Breast epithelium (tissue), 4 donors: ENCODE measurements at regions not wholly inside any gene's neighbourhood (a gene's known extent, or its start where the extent isn't known, plus 50 kb on each side); places are given as distances from the start of the nearest gene placed in this dataset.

ENCODE experiments used
- DNase-seq, 2 donors: peaks; one replicate each; pipeline ENCODE4 v3.0.0-alpha.2; 2019; ENCODE audit warnings: low spot score in 2 of 2
- H3K27ac ChIP-seq, 2 donors: fragments of 200-600 bp; sonication (generic) in 1 of 2; one replicate each; pipeline ENCODE4 v1.5.1; 2016 to 2019; ENCODE audit warnings: mild to moderate bottlenecking in 1 of 2
- H3K27me3 ChIP-seq, 2 donors: fragments of 200-600 bp; sonication (generic) in 1 of 2; one replicate each; pipeline versions ENCODE4 v1.5.1 to v1.6.0; 2017 to 2019; ENCODE audit warnings: control low read depth in 1 of 2, mild to moderate bottlenecking in 1 of 2
- H3K36me3 ChIP-seq: fragments of 200-600 bp; one replicate; pipeline ENCODE4 v1.5.1; 2019
- H3K4me1 ChIP-seq, 2 donors: fragments of 200-600 bp; sonication (generic); one replicate each; pipeline ENCODE4 v1.5.1; 2016 to 2019; ENCODE audit warnings: control low read depth in 1 of 2
- H3K4me3 ChIP-seq, 3 donors: fragments of 200-600 bp; sonication (generic); 1 replicate in 2 of 3; 2 replicates in 1 of 3; pipeline ENCODE4 v1.5.1; 2016 to 2019; ENCODE audit warnings: mild to moderate bottlenecking in 3 of 3, moderate library complexity in 2 of 3
- H3K9me3 ChIP-seq, 2 donors: fragments of 200-600 bp; sonication (generic) in 1 of 2; one replicate each; pipeline ENCODE4 v1.5.1; 2016 to 2019; ENCODE audit warnings: control low read depth in 1 of 2
- POLR2A ChIP-seq: fragments of 450-650 bp; IDR thresholded peaks from one replicate; pipeline ENCODE4 v1.6.1; 2016; ENCODE audit warnings: antibody characterized with exemption, mild to moderate bottlenecking, moderate library complexity
- POLR2AphosphoS5 ChIP-seq, 3 donors: sonication (generic); formaldehyde crosslinking; IDR thresholded peaks; one replicate each; pipeline ENCODE4 v1.6.1; 2017; ENCODE audit warnings: antibody characterized with exemption in 3 of 3
- intact Hi-C: fragments of 100-400 bp; cut with DNase I; formaldehyde crosslinking; loops from one replicate; pipeline ENCODE4 v1.15.1; 2023; ENCODE audit warnings: low total_unique reads
- TF ChIP-seq, protein P1 (sequence below), 3 donors: fragments of 450-650 bp; IDR thresholded peaks; one replicate each; pipeline ENCODE4 v1.5.1; 2016 to 2017; ENCODE audit warnings: antibody characterized with exemption in 3 of 3, mild to moderate bottlenecking in 3 of 3, moderate library complexity in 3 of 3

DNA sequence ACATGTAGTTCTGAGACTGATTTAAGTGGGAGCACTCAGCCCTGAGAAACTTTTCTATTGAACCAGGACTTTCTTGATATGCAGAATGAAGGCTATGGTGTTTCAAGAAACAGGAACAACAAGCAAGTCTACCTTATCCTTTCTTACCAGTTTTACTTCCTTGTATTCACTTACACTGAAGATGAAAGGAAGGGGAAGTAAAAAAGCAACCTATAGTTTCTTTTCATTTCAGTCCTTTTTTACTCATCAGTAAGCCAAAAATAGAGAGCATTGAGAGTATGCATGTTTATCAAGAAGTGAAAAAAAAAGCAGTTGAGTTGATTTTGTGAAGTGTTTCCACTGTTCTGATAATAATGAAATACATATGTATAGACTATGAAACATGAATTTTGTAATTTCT, 1010.3 kb downstream of the AMY1C start:
- DNase-seq = no peak
- Histone ChIP-seq H3K4me3 (no peak overlapping the region), H3K36me3 (no peaks in the 10 kb centered on the region), H3K9me3 (no peaks in the 10 kb centered on the region), H3K4me1 (no peaks in the 10 kb centered on the region), H3K27me3 (no peaks in the 10 kb centered on the region), H3K27ac (no peak overlapping the region)
- TF ChIP-seq, protein P1, sequence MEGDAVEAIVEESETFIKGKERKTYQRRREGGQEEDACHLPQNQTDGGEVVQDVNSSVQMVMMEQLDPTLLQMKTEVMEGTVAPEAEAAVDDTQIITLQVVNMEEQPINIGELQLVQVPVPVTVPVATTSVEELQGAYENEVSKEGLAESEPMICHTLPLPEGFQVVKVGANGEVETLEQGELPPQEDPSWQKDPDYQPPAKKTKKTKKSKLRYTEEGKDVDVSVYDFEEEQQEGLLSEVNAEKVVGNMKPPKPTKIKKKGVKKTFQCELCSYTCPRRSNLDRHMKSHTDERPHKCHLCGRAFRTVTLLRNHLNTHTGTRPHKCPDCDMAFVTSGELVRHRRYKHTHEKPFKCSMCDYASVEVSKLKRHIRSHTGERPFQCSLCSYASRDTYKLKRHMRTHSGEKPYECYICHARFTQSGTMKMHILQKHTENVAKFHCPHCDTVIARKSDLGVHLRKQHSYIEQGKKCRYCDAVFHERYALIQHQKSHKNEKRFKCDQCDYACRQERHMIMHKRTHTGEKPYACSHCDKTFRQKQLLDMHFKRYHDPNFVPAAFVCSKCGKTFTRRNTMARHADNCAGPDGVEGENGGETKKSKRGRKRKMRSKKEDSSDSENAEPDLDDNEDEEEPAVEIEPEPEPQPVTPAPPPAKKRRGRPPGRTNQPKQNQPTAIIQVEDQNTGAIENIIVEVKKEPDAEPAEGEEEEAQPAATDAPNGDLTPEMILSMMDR (IDR thresholded peaks at IDR 0.05) = no peak
- TF ChIP-seq POLR2A (no peak), POLR2AphosphoS5 (IDR thresholded peaks at IDR 0.05) (no peak)
- intact Hi-C loops = no loop called here

DNA sequence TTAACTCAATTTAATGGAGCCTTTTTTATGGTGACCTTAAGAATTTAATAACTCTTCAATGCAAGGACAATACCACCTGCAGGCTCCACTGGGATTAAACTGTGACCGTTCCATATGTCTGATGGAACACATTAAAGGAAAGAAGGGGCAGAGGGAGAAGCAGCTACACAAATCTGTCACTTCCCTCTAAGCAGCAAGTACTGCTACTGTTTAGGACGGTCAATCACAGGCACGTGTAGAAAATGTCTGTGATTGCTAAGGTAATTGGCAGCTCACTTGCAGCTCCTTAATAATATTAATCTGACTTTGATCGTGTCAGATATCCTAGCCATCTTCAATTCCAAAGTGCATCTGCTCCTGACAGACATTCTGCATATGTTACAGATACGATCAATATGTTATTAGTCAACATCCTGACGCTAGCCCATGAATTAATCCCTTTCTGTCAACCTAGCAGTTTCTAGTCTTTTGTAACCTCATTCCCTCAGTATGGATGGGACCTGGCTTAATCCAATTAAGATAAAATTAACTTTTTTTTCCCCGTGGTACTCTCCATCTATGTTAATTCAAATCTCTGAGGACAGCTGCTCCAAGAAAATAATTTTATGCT, 1012.4 kb downstream of the AMY1C start:
- H3K4me1 ChIP-seq = no peaks in the 10 kb centered on the region

DNA sequence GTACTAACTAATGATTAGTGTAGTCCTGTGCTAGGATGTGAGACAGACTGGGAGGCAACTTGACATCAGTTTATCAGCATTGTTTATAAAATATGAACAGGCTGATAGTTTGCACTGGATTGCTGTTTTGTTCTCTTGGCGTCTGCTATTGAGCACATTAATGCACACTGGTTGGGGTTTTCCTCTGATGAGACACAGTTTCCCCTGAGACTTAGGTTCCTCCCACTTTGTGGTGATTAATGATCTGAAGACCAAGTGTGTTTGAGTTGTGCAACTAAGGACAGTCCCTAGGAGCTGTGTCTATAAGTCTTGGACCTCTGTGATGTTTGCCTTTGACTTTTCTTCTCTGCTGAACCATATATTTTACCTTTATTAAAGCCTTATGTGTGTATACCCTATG, 1015.4 kb downstream of the AMY1C start:
- H3K4me3 ChIP-seq = no peak overlapping the region
- no peaks in the 10 kb centered on the region for H3K27me3 ChIP-seq
- no peak overlapping the region for H3K27ac ChIP-seq
- intact Hi-C loops = no loop called here
- H3K9me3 ChIP-seq = no peaks in the 10 kb centered on the region
- DNase-seq = no peak
- H3K4me1 ChIP-seq = no peaks in the 10 kb centered on the region
- TF ChIP-seq POLR2AphosphoS5 (IDR thresholded peaks at IDR 0.05) (no peak), POLR2A (no peak)
- TF ChIP-seq, protein P1 (IDR thresholded peaks at IDR 0.05) = no peak
- no peaks in the 10 kb centered on the region for H3K36me3 ChIP-seq

More for the DNA sequence above, 1012.4 kb downstream of the AMY1C start:
- no peaks in the 10 kb centered on the region for H3K36me3 ChIP-seq
- no peak overlapping the region for H3K27ac ChIP-seq
- no peak for TF ChIP-seq POLR2AphosphoS5 (IDR thresholded peaks at IDR 0.05)
- TF ChIP-seq, protein P1 (IDR thresholded peaks at IDR 0.05) = no peak
- no peak for TF ChIP-seq POLR2A
- no peaks in the 10 kb centered on the region for H3K9me3 ChIP-seq
- no peak for DNase-seq
- H3K27me3 ChIP-seq = no peaks in the 10 kb centered on the region
- no peak overlapping the region for H3K4me3 ChIP-seq
- intact Hi-C loops = no loop called here

GRCh38 chr1:104768466-104768865, 1018.8 kb downstream of the AMY1C start:
- Histone ChIP-seq H3K9me3 (no peaks in the 10 kb centered on the region), H3K27ac (no peak overlapping the region), H3K27me3 (no peaks in the 10 kb centered on the region), H3K36me3 (no peaks in the 10 kb centered on the region), H3K4me3 (no peak overlapping the region), H3K4me1 (no peaks in the 10 kb centered on the region)
- intact Hi-C loops = no loop called here
- no peak for DNase-seq
- no peak for TF ChIP-seq POLR2A
- TF ChIP-seq, protein P1 (IDR thresholded peaks at IDR 0.05) = no peak
- no peak for TF ChIP-seq POLR2AphosphoS5 (IDR thresholded peaks at IDR 0.05)

DNA sequence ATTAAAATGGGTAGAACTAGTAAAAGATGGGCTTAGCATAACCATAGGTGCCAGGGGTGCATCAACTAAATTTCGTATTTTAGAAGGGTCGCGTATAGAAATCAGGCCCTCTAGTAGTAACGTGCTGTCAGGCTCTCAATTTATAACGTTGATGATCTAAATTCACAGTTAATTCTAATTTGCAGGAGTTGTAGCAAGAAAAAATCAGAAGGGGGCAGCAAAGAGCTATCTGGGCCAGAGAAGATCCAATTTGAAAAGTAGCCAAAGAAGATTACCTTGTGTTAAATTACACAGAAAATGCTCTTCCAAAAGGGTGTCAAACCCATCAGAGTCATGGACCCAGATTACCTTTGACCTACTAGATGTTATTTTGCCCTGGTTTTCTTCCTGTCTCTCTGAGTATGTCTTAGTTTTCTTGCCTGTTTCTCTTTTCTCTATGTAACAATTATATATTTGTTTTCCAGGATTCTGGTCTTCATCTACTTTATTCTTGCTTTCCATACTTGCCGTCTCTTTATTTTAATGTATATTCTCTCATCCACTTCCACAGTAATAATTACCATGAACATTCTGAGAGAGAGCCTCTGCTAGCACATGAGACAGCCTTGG, 1030.9 kb downstream of the AMY1C start:
- TF ChIP-seq POLR2A (no peak), POLR2AphosphoS5 (IDR thresholded peaks at IDR 0.05) (no peak)
- TF ChIP-seq, protein P1 (IDR thresholded peaks at IDR 0.05) = peak in 2 of 3 donors; percentile 44 to 65
- Histone ChIP-seq H3K27ac (no peak overlapping the region), H3K9me3 (no peaks in the 10 kb centered on the region), H3K27me3 (no peaks in the 10 kb centered on the region), H3K4me1 (no peaks in the 10 kb centered on the region), H3K36me3 (no peaks in the 10 kb centered on the region), H3K4me3 (no peak overlapping the region)
- intact Hi-C loops = no loop called here
- DNase-seq = no peak
